ENCODE measurements at regions not wholly inside any gene's neighbourhood (a gene's known extent, or its start where the extent isn't known, plus 50 kb on each side); places are given as distances from the start of the nearest gene placed in this dataset.

DNA sequence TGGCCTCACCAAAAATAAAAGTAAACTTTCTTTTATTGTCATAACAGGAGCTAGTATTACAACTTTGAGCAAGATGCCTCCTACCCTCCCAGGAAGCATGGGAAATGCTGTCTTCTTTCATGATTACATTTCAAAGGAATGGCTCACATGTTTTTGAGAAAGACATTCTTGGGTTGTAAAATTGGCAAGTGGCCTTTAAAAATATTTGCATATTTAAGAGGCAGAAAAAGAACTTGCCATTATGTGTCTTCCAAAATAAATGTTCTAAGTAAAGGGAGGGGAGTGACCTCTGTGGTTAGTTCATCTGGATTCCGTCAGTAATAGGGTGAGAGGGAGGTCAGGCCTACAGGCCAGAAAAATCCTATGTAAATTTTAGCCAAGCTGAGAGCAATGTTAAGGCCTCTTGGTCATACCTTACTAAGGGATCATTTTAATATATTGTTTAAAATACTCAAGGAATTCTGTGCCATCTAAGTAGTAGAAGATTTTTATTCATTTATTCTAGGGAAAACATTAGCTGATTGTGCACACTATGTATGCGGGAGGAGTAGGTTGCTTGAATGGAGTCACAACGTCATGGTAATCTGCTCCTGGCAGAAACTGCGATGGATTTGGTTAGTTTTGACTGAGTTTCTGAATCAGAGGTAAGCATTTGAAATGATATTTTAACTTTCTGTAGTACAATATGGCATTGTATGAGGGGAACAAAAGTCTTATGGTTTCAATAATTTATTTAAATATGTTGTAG is 1485.7 kb upstream of the CDH9 start:
- in situ Hi-C loops (cut with HindIII; ENCODE audit: low sequenced_read_pairs): no loop called here

DNA sequence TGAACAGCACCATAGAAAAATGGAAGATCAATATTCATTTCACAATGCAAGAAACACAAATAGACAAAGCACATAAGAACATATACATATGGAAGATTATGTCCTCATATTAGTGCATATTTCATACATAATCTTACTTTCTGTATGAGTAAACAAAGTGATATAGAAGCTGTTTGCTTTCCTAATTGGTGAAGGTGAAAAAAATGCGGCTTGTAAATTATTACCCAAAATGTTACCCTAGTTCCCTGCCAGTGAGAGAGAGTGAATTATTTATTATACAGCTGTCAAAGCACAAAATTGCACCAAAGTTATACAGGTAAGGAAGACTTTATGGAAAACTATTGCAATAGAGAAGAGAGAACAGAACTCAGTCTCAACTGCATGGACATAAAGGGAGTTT is 1485.0 kb upstream of the CDH9 start:
- in situ Hi-C loops (cut with HindIII; ENCODE audit: low sequenced_read_pairs): no loop called here

- in situ Hi-C loops (cut with HindIII; ENCODE audit: low sequenced_read_pairs): no loop called here
These were observed 1479.3 kb upstream of the CDH9 start for GRCh38 chr5:28517691-28518090.

GRCh38 chr5:28516722-28517121 is 1478.3 kb upstream of the CDH9 start:
- in situ Hi-C loops (cut with HindIII; ENCODE audit: low sequenced_read_pairs): no loop called here

DNA sequence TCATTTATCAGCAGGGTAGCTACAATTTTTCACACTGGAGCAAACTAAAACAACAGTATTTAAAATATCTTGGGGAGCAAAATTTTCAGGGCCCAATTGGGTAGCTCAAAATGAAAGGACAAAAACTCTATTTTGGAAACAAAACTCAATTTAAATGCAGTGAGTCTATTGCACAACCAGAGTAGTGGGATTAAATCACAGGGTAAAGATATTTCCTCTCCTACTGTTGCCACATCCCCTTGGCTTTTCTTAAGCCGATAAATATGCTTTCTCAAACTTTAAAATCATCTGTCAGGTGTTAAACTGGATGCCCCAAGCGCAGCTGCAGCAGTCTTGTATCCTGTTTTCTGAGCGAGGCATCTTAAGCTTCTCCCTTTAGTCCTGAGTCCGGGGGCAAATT is 1474.3 kb upstream of the CDH9 start:
- in situ Hi-C loops (cut with HindIII; ENCODE audit: low sequenced_read_pairs): no loop called here

DNA sequence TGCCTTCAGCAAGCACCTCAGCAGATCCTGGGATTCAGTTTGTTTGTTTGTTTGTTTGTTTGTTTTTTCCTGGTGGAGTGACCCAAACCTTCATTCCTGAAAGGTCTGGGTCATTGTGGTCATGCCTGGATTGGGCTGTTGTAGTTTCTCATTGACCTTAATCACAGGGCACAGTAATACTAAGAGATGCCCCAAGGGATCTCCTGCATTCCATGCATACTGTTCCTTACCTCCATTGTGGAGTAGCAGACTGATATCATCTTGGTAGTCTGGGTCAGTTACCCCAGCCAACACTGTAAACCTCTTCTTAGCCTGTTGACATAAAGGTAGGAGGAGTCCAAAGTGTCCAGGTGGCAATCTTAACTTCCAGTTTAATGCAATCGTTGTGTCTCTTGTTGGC is 1466.7 kb upstream of the CDH9 start:
- in situ Hi-C loops (cut with HindIII; ENCODE audit: low sequenced_read_pairs): no loop called here

DNA sequence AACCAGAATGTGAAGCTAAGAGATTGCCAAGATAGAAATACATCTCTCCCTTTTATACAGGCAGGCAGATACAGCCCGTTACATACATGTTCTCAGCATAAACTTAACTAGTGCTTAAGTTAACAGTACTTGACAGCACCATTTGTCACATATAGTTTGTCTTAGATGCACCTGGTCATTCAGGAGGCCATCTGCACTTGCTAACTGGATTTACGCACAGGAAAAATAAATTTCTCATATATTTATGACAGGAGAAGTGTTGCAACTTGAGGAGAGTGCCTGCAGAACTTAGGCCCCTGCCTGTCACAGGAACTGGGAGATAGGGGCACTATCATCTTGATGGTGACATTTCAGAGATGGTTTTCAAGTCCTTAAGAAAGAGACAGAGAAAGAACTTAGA is 1462.1 kb upstream of the CDH9 start:
- in situ Hi-C loops (cut with HindIII; ENCODE audit: low sequenced_read_pairs): no loop called here

- in situ Hi-C loops (cut with HindIII; ENCODE audit: low sequenced_read_pairs): no loop called here
These were observed 1461.4 kb upstream of the CDH9 start for GRCh38 chr5:28499766-28500290.

DNA sequence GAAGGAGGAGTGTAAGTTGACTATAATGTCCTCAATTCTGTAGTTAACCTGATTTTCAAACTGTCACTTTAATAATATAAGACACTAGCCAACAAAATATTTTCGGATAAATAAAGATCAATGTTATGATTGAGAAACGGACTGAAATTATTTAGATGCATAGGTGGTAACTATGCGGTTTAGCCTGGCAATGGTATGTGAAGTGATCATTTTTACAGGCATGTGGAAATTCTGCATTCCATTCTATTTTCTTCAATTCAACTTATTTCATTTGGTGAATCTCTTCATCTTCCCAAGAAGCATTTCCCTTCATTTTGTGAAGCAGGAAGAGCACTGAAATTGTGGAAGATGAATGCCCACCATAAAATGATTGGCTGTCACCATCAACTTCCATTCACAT is 1457.5 kb upstream of the CDH9 start:
- in situ Hi-C loops (cut with HindIII; ENCODE audit: low sequenced_read_pairs): no loop called here

GRCh38 chr5:28493456-28493855 is 1455.1 kb upstream of the CDH9 start:
- in situ Hi-C loops (cut with HindIII; ENCODE audit: low sequenced_read_pairs): loop anchor here (5.0 kb wide), 1 partner anchor 91 kb away; no protein-coding TSS in a partner anchor

- in situ Hi-C loops (cut with HindIII; ENCODE audit: low sequenced_read_pairs): no loop called here
These were observed 1450.4 kb upstream of the CDH9 start for GRCh38 chr5:28488752-28489151.

GRCh38 chr5:28483327-28484025 is 1445.1 kb upstream of the CDH9 start:
- in situ Hi-C loops (cut with HindIII; ENCODE audit: low sequenced_read_pairs): no loop called here

DNA sequence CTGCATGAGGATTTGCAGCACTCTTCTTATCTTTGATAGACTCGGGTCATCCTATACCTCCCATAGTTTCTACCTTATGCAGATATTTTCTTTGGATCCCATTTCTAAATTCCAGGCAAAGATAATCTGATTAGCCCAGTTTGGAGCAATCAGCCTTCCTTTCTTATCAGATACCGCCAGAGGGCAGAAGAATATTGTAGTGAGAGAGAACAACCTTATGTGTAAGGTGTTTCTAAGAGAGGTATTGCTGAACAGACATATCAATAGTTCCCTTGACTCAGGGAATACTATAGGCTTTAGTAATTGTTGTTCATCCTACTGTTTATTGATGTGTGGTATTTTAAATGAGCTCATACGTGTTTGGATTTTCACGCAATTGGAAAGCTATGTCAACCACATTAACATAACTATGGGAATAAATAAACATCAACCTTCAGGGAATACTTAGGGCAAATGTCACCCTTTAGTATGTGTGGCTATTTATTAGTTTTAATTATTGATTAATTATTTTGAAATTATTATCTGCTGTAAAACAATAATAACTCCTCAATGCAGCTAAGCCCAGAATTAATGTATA is 1435.2 kb upstream of the CDH9 start:
- in situ Hi-C loops (cut with HindIII; ENCODE audit: low sequenced_read_pairs): no loop called here

- in situ Hi-C loops (cut with HindIII; ENCODE audit: low sequenced_read_pairs): no loop called here
These were observed 1429.8 kb upstream of the CDH9 start for GRCh38 chr5:28468166-28468565.

DNA sequence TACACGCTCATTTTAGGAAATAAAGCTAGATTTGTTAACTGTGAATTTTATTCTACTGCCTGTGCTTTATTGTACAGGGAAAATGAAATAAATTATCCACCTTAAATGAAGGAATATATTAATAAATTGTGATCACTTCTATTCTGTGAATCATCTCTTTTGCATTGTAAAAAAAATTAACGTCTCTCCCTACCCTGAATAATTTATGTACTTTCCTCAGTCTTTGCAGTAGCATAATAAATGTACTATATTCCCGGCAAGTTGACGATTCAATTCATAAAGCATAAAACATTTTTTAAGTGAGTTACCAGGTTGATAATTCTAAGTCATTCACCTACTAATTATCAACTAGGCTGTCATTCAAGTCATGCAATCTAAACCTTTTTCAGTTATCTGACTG is 1425.3 kb upstream of the CDH9 start:
- in situ Hi-C loops (cut with HindIII; ENCODE audit: low sequenced_read_pairs): no loop called here

GRCh38 chr5:28451483-28451882 is 1413.1 kb upstream of the CDH9 start:
- in situ Hi-C loops (cut with HindIII; ENCODE audit: low sequenced_read_pairs): no loop called here

GRCh38 chr5:28450997-28451396 is 1412.6 kb upstream of the CDH9 start:
- in situ Hi-C loops (cut with HindIII; ENCODE audit: low sequenced_read_pairs): no loop called here

GRCh38 chr5:28448791-28449190 is 1410.4 kb upstream of the CDH9 start:
- in situ Hi-C loops (cut with HindIII; ENCODE audit: low sequenced_read_pairs): no loop called here

DNA sequence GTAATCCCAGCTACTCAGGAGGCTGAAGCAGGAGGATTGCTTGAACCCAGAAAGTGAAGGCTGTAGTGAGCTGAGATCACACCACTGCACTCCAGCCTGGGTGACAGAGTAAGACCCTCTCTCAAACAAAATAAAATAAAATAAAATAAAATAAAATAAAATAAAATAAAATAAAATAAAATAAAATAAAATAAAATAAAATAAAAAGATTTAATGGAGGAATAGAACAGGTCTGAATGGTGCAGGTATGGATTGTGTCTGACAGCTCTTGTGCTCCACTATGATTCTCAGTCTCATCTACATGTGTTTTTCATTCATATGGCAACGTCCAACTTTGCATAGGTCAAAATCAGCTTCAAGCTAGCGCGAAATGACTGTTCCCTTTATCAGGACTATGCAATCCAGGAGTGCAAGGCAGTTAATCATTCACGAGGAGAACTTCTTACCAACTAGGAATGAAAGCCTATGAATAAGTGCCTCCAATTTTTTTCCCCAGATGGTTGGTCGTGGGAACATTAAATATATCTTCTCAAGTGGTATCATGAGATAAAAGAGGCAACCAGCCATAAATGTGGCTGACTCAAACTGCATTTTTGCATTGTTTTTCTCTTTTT is 1392.3 kb upstream of the CDH9 start:
- in situ Hi-C loops (cut with HindIII; ENCODE audit: low sequenced_read_pairs): no loop called here

DNA sequence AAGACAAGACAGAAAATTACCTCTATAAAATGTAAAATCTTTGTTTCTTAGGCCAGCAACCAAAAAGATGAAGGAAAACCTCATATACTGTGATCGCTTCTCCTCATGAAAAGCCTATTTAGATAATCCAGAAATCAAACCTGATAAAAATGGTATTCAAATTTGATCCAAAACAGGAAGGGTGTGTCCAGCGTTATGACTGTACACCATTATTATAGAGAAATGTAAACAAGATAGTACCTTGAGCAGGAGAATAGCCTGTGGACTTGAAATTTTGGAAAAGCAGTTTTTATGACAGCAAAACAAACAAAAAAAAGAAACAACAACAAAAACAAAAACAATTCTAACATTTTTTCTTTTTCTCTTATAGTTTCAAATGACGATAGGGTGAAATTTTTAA is 1382.8 kb upstream of the CDH9 start:
- in situ Hi-C loops (cut with HindIII; ENCODE audit: low sequenced_read_pairs): no loop called here

DNA sequence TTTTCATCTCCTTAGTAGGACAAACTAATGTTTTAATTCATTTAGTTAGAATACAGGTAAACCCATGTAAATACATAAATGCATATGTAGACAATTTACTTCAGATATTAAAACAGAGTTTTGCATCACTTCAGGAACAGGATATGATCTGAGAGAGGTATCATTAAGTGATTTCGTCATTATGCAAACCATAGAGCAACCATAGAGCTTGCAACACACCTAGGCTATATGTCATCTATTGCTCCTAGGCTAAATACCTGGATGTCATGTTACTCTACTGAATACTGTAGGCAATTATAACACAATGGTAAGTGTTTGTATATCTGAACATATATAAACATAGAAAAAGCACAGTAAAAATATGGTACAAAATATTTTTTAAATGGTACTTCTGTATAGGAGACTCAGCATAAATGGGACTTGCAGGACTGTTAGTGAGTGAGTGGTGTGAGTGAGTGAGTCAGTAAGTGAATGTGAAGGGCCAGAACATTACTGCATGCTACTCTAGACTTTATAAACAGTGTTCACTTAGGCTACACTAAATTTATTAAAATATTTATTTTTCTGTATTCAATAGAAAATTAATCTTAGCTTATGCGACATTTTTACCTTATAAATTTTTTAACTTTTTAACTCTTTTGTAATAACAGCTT is 1377.5 kb upstream of the CDH9 start:
- in situ Hi-C loops (cut with HindIII; ENCODE audit: low sequenced_read_pairs): no loop called here
